Mesendoderm (in vitro differentiated cells): ENCODE measurements at regions not wholly inside any gene's neighbourhood (a gene's known extent, or its start where the extent isn't known, plus 50 kb on each side); places are given as distances from the start of the nearest gene placed in this dataset.

ENCODE experiments used
- DNase-seq: peaks from one replicate; pipeline ENCODE4 v3.0.0; 2013
- H2AK5ac ChIP-seq: 2 replicates; pipeline ENCODE4 v1.6.1; 2013; ENCODE audit warnings: low read length, inconsistent platforms
- H2BK120ac ChIP-seq: 2 replicates; pipeline ENCODE4 v1.6.1; 2013; ENCODE audit warnings: low read depth, mild to moderate bottlenecking, low read length, moderate library complexity, mixed read lengths
- H2BK15ac ChIP-seq: replicated peaks from 2 replicates; pipeline ENCODE4 v1.6.1; 2013; ENCODE audit warnings: low read depth, mild to moderate bottlenecking, moderate library complexity
- H2BK5ac ChIP-seq: 2 replicates; pipeline ENCODE4 v1.6.1; 2013; ENCODE audit warnings: low read length, inconsistent platforms
- H3K18ac ChIP-seq: 2 replicates; pipeline ENCODE4 v1.6.1; 2013; ENCODE audit warnings: mild to moderate bottlenecking, low read length, mixed read lengths
- H3K23ac ChIP-seq: one replicate; pipeline ENCODE4 v1.6.1; 2013; ENCODE audit warnings: low read length
- H3K27ac ChIP-seq: 2 replicates; pipeline ENCODE4 v1.5.1; 2013; ENCODE audit warnings: low read depth, mild to moderate bottlenecking, inconsistent platforms, low read length, moderate library complexity
- H3K27me3 ChIP-seq: 2 replicates; pipeline ENCODE4 v1.6.1; 2013; ENCODE audit warnings: low read length, control low read depth, mild to moderate bottlenecking, inconsistent platforms; ENCODE audit not compliant: insufficient read depth, poor library complexity
- H3K36me3 ChIP-seq: 2 replicates; pipeline ENCODE4 v1.6.1; 2013; ENCODE audit warnings: low read length, inconsistent platforms; ENCODE audit not compliant: control insufficient read depth, insufficient read depth
- H3K4ac ChIP-seq: one replicate; pipeline ENCODE4 v1.6.1; 2013; ENCODE audit warnings: low read depth, mild to moderate bottlenecking, low read length, moderate library complexity
- H3K4me1 ChIP-seq: 2 replicates; pipeline ENCODE4 v1.6.1; 2013; ENCODE audit warnings: low read depth, low read length, inconsistent platforms; ENCODE audit not compliant: control insufficient read depth
- H3K4me2 ChIP-seq: 2 replicates; pipeline ENCODE4 v1.6.1; 2013; ENCODE audit warnings: low read length
- H3K4me3 ChIP-seq: 2 replicates; pipeline ENCODE4 v1.5.1; 2013; ENCODE audit warnings: mild to moderate bottlenecking, low read length
- H3K56ac ChIP-seq: one replicate; pipeline ENCODE4 v1.6.1; 2013; ENCODE audit warnings: low read length
- H3K79me1 ChIP-seq: 2 replicates; pipeline ENCODE4 v1.6.1; 2013; ENCODE audit warnings: low read length, inconsistent platforms
- H3K79me2 ChIP-seq: 2 replicates; pipeline ENCODE4 v1.6.1; 2013; ENCODE audit warnings: mild to moderate bottlenecking, low read length; ENCODE audit not compliant: control insufficient read depth, insufficient read depth
- H3K9ac ChIP-seq: 2 replicates; pipeline ENCODE4 v1.6.1; 2013; ENCODE audit warnings: low read length, inconsistent platforms
- H4K5ac ChIP-seq: one replicate; pipeline ENCODE4 v1.6.1; 2013; ENCODE audit warnings: low read length
- H4K8ac ChIP-seq: one replicate; pipeline ENCODE4 v1.6.1; 2013; ENCODE audit warnings: low read depth, mild to moderate bottlenecking, control low read depth, low read length, moderate library complexity
- WGBS: extraction: QIAGEN DNeasy Blood & Tissue Kit; methylation state at CpG from one replicate; pipeline ENCODE4 v1.1.7; 2013; ENCODE audit warnings: low lambda C conversion rate, missing lambda C conversion rate; ENCODE audit not compliant: insufficient coverage; ENCODE audit errors: extremely low coverage; 5-methylcytosine and 5-hydroxymethylcytosine counted together

GRCh38 chr9:16217943-16218701 lies 652.3 kb downstream of the BNC2 start:
- no peak overlapping the region for H3K27ac ChIP-seq
- H3K27me3 ChIP-seq: no peaks in the 10 kb centered on the region
- no peak overlapping the region for H2BK120ac ChIP-seq
- H3K4ac ChIP-seq: no peak overlapping the region
- H3K9ac ChIP-seq: no peak overlapping the region
- no peaks in the 10 kb centered on the region for H3K79me1 ChIP-seq
- no peak overlapping the region for H4K8ac ChIP-seq
- H3K56ac ChIP-seq: no peak overlapping the region
- no peak overlapping the region for H3K4me3 ChIP-seq
- no CpG with 5 or more reads among the region's 22 CpGs for WGBS
- H3K23ac ChIP-seq: no peak overlapping the region
- no peak overlapping the region for H3K18ac ChIP-seq
- H3K4me2 ChIP-seq: no peak overlapping the region
- H2BK15ac ChIP-seq: no peak overlapping the region
- DNase-seq: no peak
- no peak overlapping the region for H4K5ac ChIP-seq
- no peak overlapping the region for H2AK5ac ChIP-seq
- no peaks in the 10 kb centered on the region for H3K36me3 ChIP-seq
- H2BK5ac ChIP-seq: no peak overlapping the region
- H3K79me2 ChIP-seq: no peaks in the 10 kb centered on the region
- no peaks in the 10 kb centered on the region for H3K4me1 ChIP-seq

GRCh38 chr9:16221366-16221765 lies 649.1 kb downstream of the BNC2 start:
- Histone ChIP-seq H2BK120ac (no peak overlapping the region), H2BK5ac (no peak overlapping the region), H4K5ac (no peak overlapping the region), H2BK15ac (no peak overlapping the region), H3K9ac (no peak overlapping the region), H3K23ac (no peak overlapping the region), H3K4me1 (no peaks in the 10 kb centered on the region), H3K79me1 (no peaks in the 10 kb centered on the region), H3K4me2 (no peak overlapping the region), H2AK5ac (no peak overlapping the region), H3K4ac (no peak overlapping the region), H4K8ac (no peak overlapping the region), H3K36me3 (no peaks in the 10 kb centered on the region), H3K56ac (no peak overlapping the region), H3K18ac (no peak overlapping the region), H3K27ac (no peak overlapping the region), H3K27me3 (no peaks in the 10 kb centered on the region), H3K79me2 (no peaks in the 10 kb centered on the region), H3K4me3 (no peak overlapping the region)
- WGBS: no CpG with 5 or more reads among the region's 6 CpGs
- DNase-seq: no peak

GRCh38 chr9:16221822-16222547 lies 648.5 kb downstream of the BNC2 start:
- Histone ChIP-seq H2BK15ac (no peak overlapping the region), H3K27me3 (no peaks in the 10 kb centered on the region), H3K18ac (no peak overlapping the region), H3K4ac (no peak overlapping the region), H3K56ac (no peak overlapping the region), H4K8ac (no peak overlapping the region), H2BK5ac (no peak overlapping the region), H2AK5ac (no peak overlapping the region), H3K27ac (no peak overlapping the region), H3K23ac (no peak overlapping the region), H3K4me3 (no peak overlapping the region), H3K79me1 (no peaks in the 10 kb centered on the region), H3K4me2 (no peak overlapping the region), H3K4me1 (no peaks in the 10 kb centered on the region), H2BK120ac (no peak overlapping the region), H3K9ac (no peak overlapping the region), H3K79me2 (no peaks in the 10 kb centered on the region), H4K5ac (no peak overlapping the region), H3K36me3 (no peaks in the 10 kb centered on the region)
- no peak for DNase-seq
- WGBS: no CpG with 5 or more reads among the region's 3 CpGs

GRCh38 chr9:16223074-16223871 lies 647.2 kb downstream of the BNC2 start:
- WGBS: no CpG with 5 or more reads among the region's 17 CpGs
- no peak overlapping the region for H2AK5ac ChIP-seq

GRCh38 chr9:16230731-16231130 lies 639.7 kb downstream of the BNC2 start:
- H2BK15ac ChIP-seq: no peak overlapping the region
- H2BK120ac ChIP-seq: no peak overlapping the region
- H2AK5ac ChIP-seq: no peak overlapping the region
- no peak overlapping the region for H3K4me2 ChIP-seq
- no peak overlapping the region for H3K56ac ChIP-seq
- H3K4ac ChIP-seq: no peak overlapping the region
- WGBS: no CpG with 5 or more reads among the region's 10 CpGs
- no peak overlapping the region for H3K18ac ChIP-seq
- no peak overlapping the region for H3K23ac ChIP-seq
- H3K27ac ChIP-seq: no peak overlapping the region
- no peak overlapping the region for H4K5ac ChIP-seq
- no peaks in the 10 kb centered on the region for H3K79me1 ChIP-seq
- no peak overlapping the region for H2BK5ac ChIP-seq
- H3K79me2 ChIP-seq: no peaks in the 10 kb centered on the region
- H3K4me3 ChIP-seq: no peak overlapping the region
- no peak overlapping the region for H3K9ac ChIP-seq
- DNase-seq: no peak
- H4K8ac ChIP-seq: no peak overlapping the region
- H3K36me3 ChIP-seq: no peaks in the 10 kb centered on the region
- H3K27me3 ChIP-seq: no peaks in the 10 kb centered on the region
- no peaks in the 10 kb centered on the region for H3K4me1 ChIP-seq

More at GRCh38 chr9:16223074-16223871, 647.2 kb downstream of the BNC2 start:
- no peak overlapping the region for H2BK120ac ChIP-seq
- no peaks in the 10 kb centered on the region for H3K79me2 ChIP-seq
- H3K27ac ChIP-seq: no peak overlapping the region
- no peak overlapping the region for H4K5ac ChIP-seq
- no peak overlapping the region for H3K4me2 ChIP-seq
- no peak overlapping the region for H3K9ac ChIP-seq
- no peaks in the 10 kb centered on the region for H3K79me1 ChIP-seq
- H3K4ac ChIP-seq: no peak overlapping the region
- H3K56ac ChIP-seq: no peak overlapping the region
- no peaks in the 10 kb centered on the region for H3K27me3 ChIP-seq
- no peak for DNase-seq
- H3K4me3 ChIP-seq: no peak overlapping the region
- H2BK15ac ChIP-seq: no peak overlapping the region
- H3K36me3 ChIP-seq: no peaks in the 10 kb centered on the region
- H2BK5ac ChIP-seq: no peak overlapping the region
- H4K8ac ChIP-seq: no peak overlapping the region
- no peaks in the 10 kb centered on the region for H3K4me1 ChIP-seq
- H3K18ac ChIP-seq: no peak overlapping the region
- H3K23ac ChIP-seq: no peak overlapping the region
